ENCODE measurements at regions not wholly inside any gene's neighbourhood (a gene's known extent, or its start where the extent isn't known, plus 50 kb on each side); places are given as distances from the start of the nearest gene placed in this dataset.

DNA sequence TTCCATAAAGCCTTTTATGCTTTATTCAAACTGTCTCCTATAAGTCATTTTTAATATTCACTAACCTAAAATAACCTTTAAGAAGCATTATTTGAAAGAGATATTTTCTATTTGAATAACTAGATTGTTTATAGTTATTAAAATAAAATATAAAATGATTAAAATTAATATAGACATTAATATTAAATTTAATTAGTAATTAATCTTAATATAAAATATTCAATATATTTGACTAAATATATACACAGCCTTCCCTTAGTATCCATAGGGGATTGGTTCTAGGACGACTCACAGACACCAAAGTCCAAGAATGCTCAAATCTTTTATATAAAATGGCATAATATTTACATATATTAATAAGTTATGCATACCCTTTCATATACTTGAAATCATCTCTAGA, 1014.1 kb downstream of the TBL1XR1 start:
- no peak overlapping the region for H3K4me2 ChIP-seq (replicated peaks; ENCODE audit: extremely low read depth, low read length, poor library complexity, severe bottlenecking)
- H3K9me3 Mint-ChIP-seq: peaks cover 0 to 7% (median 4%) of the 10 kb centered on the region in 7 donors
- no CpG with 5 or more reads among the region's 1 CpG for WGBS (ENCODE audit: insufficient coverage)
- H3K27me3 Mint-ChIP-seq (ENCODE audit: low read depth in 3 of 3): no peaks in the 10 kb centered on the region
- no peak overlapping the region for H3K27ac Mint-ChIP-seq
- DNase-seq: no peak
- H3K27me3 ChIP-seq (ENCODE audit: control insufficient read depth in 2 of 2, insufficient read depth in 2 of 2, low read length in 2 of 2): no peaks in the 10 kb centered on the region
- no peaks in the 10 kb centered on the region for H3K4me1 Mint-ChIP-seq
- no peak overlapping the region for H3K4me3 ChIP-seq (replicated peaks in 1 of 3; ENCODE audit: low read depth in 2 of 3, low read length in 3 of 3)
- no peak for TF ChIP-seq CTCF (IDR thresholded peaks at IDR 0.05)
- H3K9me3 ChIP-seq (replicated peaks in 1 of 2; ENCODE audit: control insufficient read depth in 1 of 2, insufficient read depth in 1 of 2, low read length in 2 of 2): no peaks in the 10 kb centered on the region
- H3K9ac ChIP-seq (ENCODE audit: insufficient read depth, low read length, poor library complexity, severe bottlenecking): no peak overlapping the region
- H2AFZ ChIP-seq (ENCODE audit: insufficient read depth, low read depth, low read length, poor library complexity, severe bottlenecking): no peak overlapping the region
- no peaks in the 10 kb centered on the region for H3K4me1 ChIP-seq (ENCODE audit: control insufficient read depth in 1 of 2, insufficient read depth in 2 of 2, low read length in 2 of 2)
- no peak overlapping the region for H3K4me3 Mint-ChIP-seq
- H4K20me1 ChIP-seq (ENCODE audit: insufficient read depth, low read length): no peaks in the 10 kb centered on the region
- H3K36me3 Mint-ChIP-seq: no peaks in the 10 kb centered on the region
- H3K27ac ChIP-seq (ENCODE audit: low read depth in 1 of 2, low read length in 2 of 2): no peak overlapping the region
- no peaks in the 10 kb centered on the region for H3K79me2 ChIP-seq (ENCODE audit: insufficient read depth, low read length)
- intact Hi-C loops (cut with micrococcal nuclease): no loop called here
- H3K36me3 ChIP-seq (replicated peaks in 1 of 2; ENCODE audit: control insufficient read depth in 1 of 2, insufficient read depth in 2 of 2, low read length in 2 of 2): no peaks in the 10 kb centered on the region

- no peak overlapping the region for H3K4me3 Mint-ChIP-seq
- intact Hi-C loops (cut with micrococcal nuclease): no loop called here
- Histone ChIP-seq H2AFZ (ENCODE audit: insufficient read depth, low read depth, low read length, poor library complexity, severe bottlenecking) (no peak overlapping the region), H3K9ac (ENCODE audit: insufficient read depth, low read length, poor library complexity, severe bottlenecking) (no peak overlapping the region), H3K4me3 (replicated peaks in 1 of 3; ENCODE audit: low read depth in 2 of 3, low read length in 3 of 3) (no peak overlapping the region), H3K4me2 (replicated peaks; ENCODE audit: extremely low read depth, low read length, poor library complexity, severe bottlenecking) (no peak overlapping the region), H4K20me1 (ENCODE audit: insufficient read depth, low read length) (no peaks in the 10 kb centered on the region), H3K36me3 (replicated peaks in 1 of 2; ENCODE audit: control insufficient read depth in 1 of 2, insufficient read depth in 2 of 2, low read length in 2 of 2) (no peaks in the 10 kb centered on the region), H3K27me3 (ENCODE audit: control insufficient read depth in 2 of 2, insufficient read depth in 2 of 2, low read length in 2 of 2) (no peaks in the 10 kb centered on the region), H3K9me3 (replicated peaks in 1 of 2; ENCODE audit: control insufficient read depth in 1 of 2, insufficient read depth in 1 of 2, low read length in 2 of 2) (peaks cover 0 to 3% of the 10 kb centered on the region in 2 donors), H3K4me1 (ENCODE audit: control insufficient read depth in 1 of 2, insufficient read depth in 2 of 2, low read length in 2 of 2) (no peaks in the 10 kb centered on the region), H3K79me2 (ENCODE audit: insufficient read depth, low read length) (no peaks in the 10 kb centered on the region), H3K27ac (ENCODE audit: low read depth in 1 of 2, low read length in 2 of 2) (no peak overlapping the region)
- peaks cover 2 to 10% (median 6%) of the 10 kb centered on the region in 7 donors for H3K9me3 Mint-ChIP-seq
- H3K4me1 Mint-ChIP-seq: no peaks in the 10 kb centered on the region
- no peak for TF ChIP-seq CTCF (IDR thresholded peaks at IDR 0.05)
- no CpG with 5 or more reads among the region's 6 CpGs for WGBS (ENCODE audit: insufficient coverage)
- H3K27me3 Mint-ChIP-seq (ENCODE audit: low read depth in 3 of 3): no peaks in the 10 kb centered on the region
- no peak overlapping the region for H3K27ac Mint-ChIP-seq
- DNase-seq: no peak
- H3K36me3 Mint-ChIP-seq: no peaks in the 10 kb centered on the region
Measured at GRCh38 chr3:176174060-176174459, 1023.2 kb downstream of the TBL1XR1 start.
